Parathyroid adenoma (tissue), 2 donors: ENCODE measurements at regions not wholly inside any gene's neighbourhood (a gene's known extent, or its start where the extent isn't known, plus 50 kb on each side); places are given as distances from the start of the nearest gene placed in this dataset.

Experiments
- H2AFZ ChIP-seq: fragments of 300-600 bp; sonication (generic); one replicate; pipeline ENCODE4 v1.7.0; 2017; ENCODE audit warnings: antibody characterized with exemption, mild to moderate bottlenecking
- H3K27ac ChIP-seq: fragments of 300-600 bp; sonication (generic); one replicate; pipeline ENCODE4 v1.7.0; 2017
- H3K27me3 ChIP-seq: fragments of 300-600 bp; sonication (generic); one replicate; pipeline ENCODE4 v1.7.0; 2017; ENCODE audit warnings: low read length; ENCODE audit not compliant: control insufficient read depth, insufficient read depth
- H3K36me3 ChIP-seq: fragments of 300-600 bp; sonication (generic); one replicate; pipeline ENCODE4 v1.7.0; 2017; ENCODE audit warnings: low read length; ENCODE audit not compliant: control insufficient read depth, insufficient read depth
- H3K4me1 ChIP-seq: fragments of 300-600 bp; sonication (generic); one replicate; pipeline ENCODE4 v1.7.0; 2017; ENCODE audit warnings: control low read depth
- H3K4me2 ChIP-seq: fragments of 300-600 bp; sonication (generic); one replicate; pipeline ENCODE4 v1.7.0; 2017; ENCODE audit warnings: low read length
- H3K4me3 ChIP-seq: fragments of 300-600 bp; sonication (generic); one replicate; pipeline ENCODE4 v1.7.0; 2017; ENCODE audit warnings: low read depth, low read length
- H3K79me2 ChIP-seq: fragments of 300-600 bp; sonication (generic); one replicate; pipeline ENCODE4 v1.7.0; 2017; ENCODE audit warnings: control low read depth
- H3K9ac ChIP-seq: fragments of 300-600 bp; sonication (generic); one replicate; pipeline ENCODE4 v1.7.0; 2017; ENCODE audit warnings: mild to moderate bottlenecking
- H3K9me3 ChIP-seq: fragments of 300-600 bp; sonication (generic); one replicate; pipeline ENCODE4 v1.7.0; 2017; ENCODE audit warnings: low read length; ENCODE audit not compliant: control insufficient read depth
- TF ChIP-seq, protein P1 (sequence below): fragments of 300-600 bp; sonication (generic); IDR thresholded peaks from one replicate; pipeline ENCODE4 v1.7.0; 2017; ENCODE audit warnings: antibody characterized with exemption, mild to moderate bottlenecking
- donor health status: primary hyperparathyroidism.

DNA sequence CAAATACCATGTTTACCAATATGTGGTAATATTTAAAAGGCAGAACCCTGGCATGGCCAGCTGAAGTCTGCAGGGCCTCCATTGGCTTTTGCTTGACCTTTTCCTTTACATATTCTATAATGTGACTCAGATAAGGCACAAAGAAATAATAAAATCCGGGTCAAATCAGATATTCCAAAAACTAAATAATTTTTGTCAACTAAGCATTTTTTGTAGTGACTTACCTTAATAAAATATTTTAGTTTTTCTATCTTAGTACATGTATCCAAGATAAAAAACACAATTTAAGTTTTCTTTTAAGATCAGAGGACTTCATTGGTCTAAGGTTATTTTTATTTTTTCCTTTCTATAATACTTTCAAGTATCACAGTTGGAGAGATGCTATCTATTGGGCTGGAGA is 179.4 kb upstream of the ADAMTS5 start:
- no peak overlapping the region for H3K27ac ChIP-seq
- H3K9ac ChIP-seq, result no peak overlapping the region
- TF ChIP-seq, protein P1, sequence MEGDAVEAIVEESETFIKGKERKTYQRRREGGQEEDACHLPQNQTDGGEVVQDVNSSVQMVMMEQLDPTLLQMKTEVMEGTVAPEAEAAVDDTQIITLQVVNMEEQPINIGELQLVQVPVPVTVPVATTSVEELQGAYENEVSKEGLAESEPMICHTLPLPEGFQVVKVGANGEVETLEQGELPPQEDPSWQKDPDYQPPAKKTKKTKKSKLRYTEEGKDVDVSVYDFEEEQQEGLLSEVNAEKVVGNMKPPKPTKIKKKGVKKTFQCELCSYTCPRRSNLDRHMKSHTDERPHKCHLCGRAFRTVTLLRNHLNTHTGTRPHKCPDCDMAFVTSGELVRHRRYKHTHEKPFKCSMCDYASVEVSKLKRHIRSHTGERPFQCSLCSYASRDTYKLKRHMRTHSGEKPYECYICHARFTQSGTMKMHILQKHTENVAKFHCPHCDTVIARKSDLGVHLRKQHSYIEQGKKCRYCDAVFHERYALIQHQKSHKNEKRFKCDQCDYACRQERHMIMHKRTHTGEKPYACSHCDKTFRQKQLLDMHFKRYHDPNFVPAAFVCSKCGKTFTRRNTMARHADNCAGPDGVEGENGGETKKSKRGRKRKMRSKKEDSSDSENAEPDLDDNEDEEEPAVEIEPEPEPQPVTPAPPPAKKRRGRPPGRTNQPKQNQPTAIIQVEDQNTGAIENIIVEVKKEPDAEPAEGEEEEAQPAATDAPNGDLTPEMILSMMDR, result no peak
- no peaks in the 10 kb centered on the region for H3K9me3 ChIP-seq
- no peak overlapping the region for H3K4me2 ChIP-seq
- H3K36me3 ChIP-seq, result no peaks in the 10 kb centered on the region
- no peaks in the 10 kb centered on the region for H3K79me2 ChIP-seq
- no peaks in the 10 kb centered on the region for H3K27me3 ChIP-seq
- H3K4me1 ChIP-seq, result no peaks in the 10 kb centered on the region
- H2AFZ ChIP-seq, result no peak overlapping the region
- no peak overlapping the region for H3K4me3 ChIP-seq

DNA sequence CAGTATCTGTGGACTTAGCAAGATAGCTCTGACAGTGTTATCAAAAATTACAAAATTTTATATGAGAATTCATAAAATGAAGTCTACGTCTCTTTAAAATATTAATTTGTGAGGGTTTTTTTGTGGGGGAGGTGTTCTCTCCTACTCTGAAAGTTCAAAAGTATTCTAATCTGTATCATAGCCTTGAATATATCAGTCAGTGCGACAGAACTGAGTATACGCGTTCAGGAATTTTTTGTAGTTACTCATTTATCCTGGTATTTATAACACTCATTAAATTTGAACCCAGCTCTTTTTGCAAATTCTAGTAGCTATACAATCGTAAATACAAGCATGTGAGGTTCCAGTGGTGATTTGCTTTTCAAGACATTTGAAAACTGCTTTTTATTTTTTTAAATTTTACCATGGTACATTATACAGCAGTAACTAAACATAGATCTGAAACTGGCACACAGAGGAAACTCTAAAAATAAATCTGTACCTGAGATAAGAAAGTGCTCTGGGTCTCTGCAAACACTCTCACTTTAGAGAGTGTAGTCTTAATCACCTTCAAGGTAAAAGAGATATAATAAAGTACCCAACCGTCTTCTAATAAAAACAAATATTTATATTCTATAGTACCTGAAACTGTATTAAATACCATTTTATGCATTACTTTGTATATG is 178.4 kb upstream of the ADAMTS5 start:
- Histone ChIP-seq H3K9ac (no peak overlapping the region), H3K36me3 (no peaks in the 10 kb centered on the region), H3K27me3 (no peaks in the 10 kb centered on the region), H3K4me3 (no peak overlapping the region), H3K9me3 (no peaks in the 10 kb centered on the region), H3K4me2 (no peak overlapping the region), H3K4me1 (no peaks in the 10 kb centered on the region), H2AFZ (no peak overlapping the region), H3K27ac (no peak overlapping the region), H3K79me2 (no peaks in the 10 kb centered on the region)
- TF ChIP-seq, protein P1, result no peak

DNA sequence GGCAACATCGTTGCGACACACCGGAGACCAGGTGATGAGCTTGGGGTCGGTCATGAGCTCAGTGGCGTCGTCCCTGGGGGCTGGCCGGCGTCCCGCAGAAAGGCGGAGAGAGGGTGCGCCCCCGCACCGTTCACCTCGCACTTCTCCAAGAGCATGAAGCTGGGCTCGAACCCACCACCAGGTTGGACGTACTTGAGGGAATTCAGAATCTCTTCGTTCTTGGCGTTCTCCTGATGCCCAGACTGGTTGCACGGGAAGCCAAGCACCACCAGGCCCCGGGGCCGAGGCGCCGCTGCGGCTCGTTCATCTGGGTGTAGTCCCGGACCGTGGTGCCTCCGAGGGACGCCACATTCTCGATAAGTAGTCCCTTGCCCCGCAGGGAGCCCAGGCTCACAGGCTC is 176.6 kb upstream of the ADAMTS5 start:
- TF ChIP-seq, protein P1, result no peak
- Histone ChIP-seq H3K27me3 (no peaks in the 10 kb centered on the region), H3K9me3 (no peaks in the 10 kb centered on the region), H3K79me2 (no peaks in the 10 kb centered on the region), H3K4me2 (no peak overlapping the region), H3K27ac (no peak overlapping the region), H3K4me3 (no peak overlapping the region), H3K9ac (no peak overlapping the region), H2AFZ (no peak overlapping the region), H3K36me3 (no peaks in the 10 kb centered on the region), H3K4me1 (no peaks in the 10 kb centered on the region)

DNA sequence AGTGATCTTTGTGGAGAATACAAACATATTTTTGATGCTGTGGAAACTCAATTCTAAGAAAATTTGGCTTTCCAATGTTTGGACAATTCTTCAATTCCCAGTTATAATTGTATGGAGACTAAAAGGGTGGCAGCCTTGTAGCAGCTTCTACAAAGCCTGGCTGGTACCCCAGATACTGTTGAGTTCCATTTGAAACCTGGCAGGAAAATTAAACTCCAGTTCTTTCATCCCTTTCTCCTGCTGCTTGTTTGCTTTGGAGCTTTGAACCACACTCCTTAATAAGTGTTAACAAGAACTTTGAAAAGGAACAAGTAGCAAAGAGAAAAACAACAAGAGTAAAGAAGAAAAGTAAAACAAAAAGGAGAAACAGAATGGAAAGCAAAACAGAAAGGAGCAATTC is 172.6 kb upstream of the ADAMTS5 start:
- H3K27ac ChIP-seq, result no peak overlapping the region
- no peaks in the 10 kb centered on the region for H3K4me1 ChIP-seq
- no peak overlapping the region for H2AFZ ChIP-seq
- H3K4me3 ChIP-seq, result no peak overlapping the region
- no peaks in the 10 kb centered on the region for H3K79me2 ChIP-seq
- TF ChIP-seq, protein P1, result no peak
- H3K27me3 ChIP-seq, result no peaks in the 10 kb centered on the region
- no peak overlapping the region for H3K4me2 ChIP-seq
- H3K9me3 ChIP-seq, result no peaks in the 10 kb centered on the region
- H3K36me3 ChIP-seq, result no peaks in the 10 kb centered on the region
- H3K9ac ChIP-seq, result no peak overlapping the region

DNA sequence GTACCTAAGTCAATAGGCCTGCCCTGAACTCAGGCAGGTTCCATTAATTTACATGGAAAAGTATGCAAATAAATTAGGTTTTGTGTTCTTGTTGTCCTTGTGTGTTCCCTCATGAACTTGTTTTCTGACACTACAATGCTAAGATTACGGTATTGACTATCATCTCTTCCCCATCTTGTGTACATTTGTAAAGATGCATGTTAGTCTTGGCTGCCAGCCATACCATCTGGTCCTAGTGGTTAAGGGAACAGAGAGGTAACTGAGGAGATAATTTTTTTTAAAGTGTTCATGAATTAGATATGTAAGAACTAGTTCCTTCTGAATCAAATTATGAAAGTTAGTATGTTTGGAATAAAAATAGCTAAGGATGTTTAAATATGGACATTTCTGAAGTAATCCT is 167.6 kb upstream of the ADAMTS5 start:
- Histone ChIP-seq H3K4me1 (no peaks in the 10 kb centered on the region), H3K4me2 (no peak overlapping the region), H3K9ac (no peak overlapping the region), H3K9me3 (no peaks in the 10 kb centered on the region), H2AFZ (no peak overlapping the region), H3K4me3 (no peak overlapping the region), H3K36me3 (no peaks in the 10 kb centered on the region), H3K27ac (no peak overlapping the region), H3K27me3 (no peaks in the 10 kb centered on the region), H3K79me2 (no peaks in the 10 kb centered on the region)
- TF ChIP-seq, protein P1, result no peak
